ENCODE measurements at regions not wholly inside any gene's neighbourhood (a gene's known extent, or its start where the extent isn't known, plus 50 kb on each side); places are given as distances from the start of the nearest gene placed in this dataset.
"Not testable (repeated sequence)": the region's sequence is repeated elsewhere in the genome, so short reads cannot be mapped to it uniquely, and the experiment has no call there.

DNA sequence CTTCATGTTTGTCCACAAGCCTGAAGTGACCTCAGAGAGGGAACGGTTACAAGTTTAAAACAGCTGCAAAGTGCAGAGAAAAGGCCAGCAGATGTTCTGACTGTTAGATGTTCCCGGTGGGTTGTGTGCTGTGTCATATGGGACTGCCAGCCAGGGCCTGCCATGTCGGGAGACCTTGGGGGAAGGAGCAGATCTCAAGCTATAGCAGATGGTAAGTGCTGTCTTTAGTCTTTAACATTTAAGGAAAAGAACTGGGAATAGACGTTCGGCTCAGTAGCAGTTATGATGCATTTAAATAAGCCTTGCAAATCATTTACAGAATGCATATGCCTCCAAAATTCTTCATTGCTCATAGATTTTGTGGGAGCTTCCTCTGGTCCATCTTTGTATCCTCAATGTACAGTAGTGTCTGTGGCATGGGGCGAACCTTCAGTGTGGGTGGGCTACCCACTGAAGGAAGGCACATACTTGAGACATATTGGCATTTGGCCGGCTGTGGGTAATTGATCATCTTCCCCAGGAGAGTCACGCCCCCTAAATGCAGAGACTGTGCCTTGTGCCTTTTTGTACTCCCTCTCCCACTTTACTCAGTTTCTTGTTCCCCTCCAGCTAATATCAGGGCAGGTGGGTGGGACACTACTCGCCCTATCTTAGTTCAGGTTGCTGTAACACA is 131.9 kb downstream of the NPIPB5 start:
- BruUV-seq (replicated peaks) = no TSS peak
- ChIA-PET CTCF (ENCODE audit: unreplicated experiment) (no interaction called here), POLR2A (no interaction called here)
- no peaks in the 10 kb centered on the region for H3K36me3 ChIP-seq (ENCODE audit: insufficient read depth, low read length)
- H2AFZ ChIP-seq (ENCODE audit: low read length) = no peak overlapping the region
- no peaks in the 10 kb centered on the region for H3K79me2 ChIP-seq (ENCODE audit: insufficient read depth, low read depth, low read length)
- H3K4me2 ChIP-seq (ENCODE audit: low read length) = no peak overlapping the region
- H3K9me3 ChIP-seq (ENCODE audit: low read length) = no peaks in the 10 kb centered on the region
- no peak for TF ChIP-seq EZH2phosphoT487 (IDR thresholded peaks at IDR 0.05; ENCODE audit: borderline replicate concordance, low read depth, low read length)
- TF ChIP-seq, protein P1, sequence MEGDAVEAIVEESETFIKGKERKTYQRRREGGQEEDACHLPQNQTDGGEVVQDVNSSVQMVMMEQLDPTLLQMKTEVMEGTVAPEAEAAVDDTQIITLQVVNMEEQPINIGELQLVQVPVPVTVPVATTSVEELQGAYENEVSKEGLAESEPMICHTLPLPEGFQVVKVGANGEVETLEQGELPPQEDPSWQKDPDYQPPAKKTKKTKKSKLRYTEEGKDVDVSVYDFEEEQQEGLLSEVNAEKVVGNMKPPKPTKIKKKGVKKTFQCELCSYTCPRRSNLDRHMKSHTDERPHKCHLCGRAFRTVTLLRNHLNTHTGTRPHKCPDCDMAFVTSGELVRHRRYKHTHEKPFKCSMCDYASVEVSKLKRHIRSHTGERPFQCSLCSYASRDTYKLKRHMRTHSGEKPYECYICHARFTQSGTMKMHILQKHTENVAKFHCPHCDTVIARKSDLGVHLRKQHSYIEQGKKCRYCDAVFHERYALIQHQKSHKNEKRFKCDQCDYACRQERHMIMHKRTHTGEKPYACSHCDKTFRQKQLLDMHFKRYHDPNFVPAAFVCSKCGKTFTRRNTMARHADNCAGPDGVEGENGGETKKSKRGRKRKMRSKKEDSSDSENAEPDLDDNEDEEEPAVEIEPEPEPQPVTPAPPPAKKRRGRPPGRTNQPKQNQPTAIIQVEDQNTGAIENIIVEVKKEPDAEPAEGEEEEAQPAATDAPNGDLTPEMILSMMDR (conservative IDR thresholded peaks at IDR 0.05; ENCODE audit: low read length) = no peak
- intact Hi-C loops (cut with micrococcal nuclease; ENCODE audit: unreplicated experiment) = no loop called here
- H3K4me1 ChIP-seq (ENCODE audit: insufficient read depth, low read length, poor library complexity, severe bottlenecking) = no peaks in the 10 kb centered on the region
- no peak overlapping the region for H3K4me3 ChIP-seq (ENCODE audit: low read depth, low read length, poor library complexity, severe bottlenecking)
- no peak for DNase-seq (ENCODE audit: low spot score)
- H3K9me2 ChIP-seq (ENCODE audit: insufficient read depth, low read length) = no peaks in the 10 kb centered on the region
- no peaks in the 10 kb centered on the region for H4K20me1 ChIP-seq (ENCODE audit: insufficient read depth, low read length)
- H3K27ac ChIP-seq (ENCODE audit: low read depth, low read length, poor library complexity, severe bottlenecking) = no peak overlapping the region

DNA sequence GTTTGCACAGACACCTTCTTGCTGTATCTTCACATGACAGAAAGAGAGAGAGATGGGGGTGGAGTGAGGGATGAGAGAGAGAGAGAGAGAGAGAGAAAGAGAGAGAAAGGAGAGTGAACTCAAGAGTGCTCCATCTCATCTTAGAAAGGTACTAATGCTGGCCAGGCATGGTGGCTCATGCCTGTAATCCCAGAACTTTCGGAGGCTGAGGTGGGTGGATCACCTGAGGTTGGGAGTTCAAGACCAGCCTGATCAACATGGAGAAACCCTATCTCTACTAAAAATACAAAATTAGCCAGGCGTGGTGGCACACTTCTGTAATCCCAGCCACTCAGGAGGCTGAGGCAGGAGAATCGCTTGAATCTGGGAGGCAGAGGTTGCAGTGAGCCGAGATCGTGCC is 132.5 kb downstream of the NPIPB5 start:
- H4K20me1 ChIP-seq (ENCODE audit: insufficient read depth, low read length); H3K9me2 ChIP-seq (ENCODE audit: insufficient read depth, low read length); H3K4me2 ChIP-seq (ENCODE audit: low read length); H3K79me2 ChIP-seq (ENCODE audit: insufficient read depth, low read depth, low read length); H3K9me3 ChIP-seq (ENCODE audit: low read length); H2AFZ ChIP-seq (ENCODE audit: low read length); intact Hi-C loops (cut with micrococcal nuclease; ENCODE audit: unreplicated experiment); H3K36me3 ChIP-seq (ENCODE audit: insufficient read depth, low read length); H3K4me1 ChIP-seq (ENCODE audit: insufficient read depth, low read length, poor library complexity, severe bottlenecking); H3K4me3 ChIP-seq (ENCODE audit: low read depth, low read length, poor library complexity, severe bottlenecking); CTCF ChIA-PET (ENCODE audit: unreplicated experiment); BruUV-seq (replicated peaks); DNase-seq (ENCODE audit: low spot score); H3K27ac ChIP-seq (ENCODE audit: low read depth, low read length, poor library complexity, severe bottlenecking): not testable (repeated sequence)
- POLR2A ChIA-PET = interaction anchor here (0.6 kb wide), 1 partner anchor 313 kb away, joined by 3 read pairs; no protein-coding TSS in a partner anchor

DNA sequence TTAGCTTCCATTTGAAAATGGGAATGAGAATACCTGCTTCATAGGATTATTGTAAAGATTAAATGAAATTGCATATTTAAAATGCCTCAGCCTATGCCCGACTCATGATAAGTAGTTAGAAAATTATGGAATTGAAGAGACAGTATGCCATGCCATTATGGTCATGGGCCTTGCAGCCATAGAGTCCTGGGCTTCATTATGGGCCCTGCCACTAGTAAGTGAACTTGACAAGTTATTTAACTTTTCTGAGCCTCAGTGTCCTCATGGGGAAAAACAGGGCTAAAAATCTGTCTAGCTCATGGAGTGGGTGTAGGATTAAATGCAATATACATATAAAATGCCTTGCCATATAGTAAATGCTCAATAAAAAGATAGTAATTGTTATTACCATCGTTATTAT is 133.2 kb downstream of the NPIPB5 start:
- POLR2A ChIA-PET = interaction anchor here (0.6 to 0.7 kb wide), 3 partner anchors 218 to 355 kb away, joined by 3 to 8 read pairs (median 4); no protein-coding TSS in a partner anchor
- DNase-seq (ENCODE audit: low spot score) = no peak

More for the DNA sequence above, 133.2 kb downstream of the NPIPB5 start:
- Histone ChIP-seq H3K36me3 (ENCODE audit: insufficient read depth, low read length) (no peaks in the 10 kb centered on the region), H4K20me1 (ENCODE audit: insufficient read depth, low read length) (no peaks in the 10 kb centered on the region), H3K9me3 (ENCODE audit: low read length) (no peaks in the 10 kb centered on the region), H3K9me2 (ENCODE audit: insufficient read depth, low read length) (no peaks in the 10 kb centered on the region), H3K27ac (ENCODE audit: low read depth, low read length, poor library complexity, severe bottlenecking) (no peak overlapping the region), H3K4me1 (ENCODE audit: insufficient read depth, low read length, poor library complexity, severe bottlenecking) (no peaks in the 10 kb centered on the region), H3K79me2 (ENCODE audit: insufficient read depth, low read depth, low read length) (no peaks in the 10 kb centered on the region), H2AFZ (ENCODE audit: low read length) (no peak overlapping the region), H3K4me3 (ENCODE audit: low read depth, low read length, poor library complexity, severe bottlenecking) (no peak overlapping the region), H3K4me2 (ENCODE audit: low read length) (no peak overlapping the region)
- no peak for TF ChIP-seq EZH2phosphoT487 (IDR thresholded peaks at IDR 0.05; ENCODE audit: borderline replicate concordance, low read depth, low read length)
- TF ChIP-seq, protein P1 (conservative IDR thresholded peaks at IDR 0.05; ENCODE audit: low read length) = no peak
- BruUV-seq (replicated peaks) = no TSS peak
- CTCF ChIA-PET (ENCODE audit: unreplicated experiment) = no interaction called here
- intact Hi-C loops (cut with micrococcal nuclease; ENCODE audit: unreplicated experiment) = no loop called here

All from OCI-LY7 (cell line).